ENCODE measurements at regions not wholly inside any gene's neighbourhood (a gene's known extent, or its start where the extent isn't known, plus 50 kb on each side); places are given as distances from the start of the nearest gene placed in this dataset.

DNA sequence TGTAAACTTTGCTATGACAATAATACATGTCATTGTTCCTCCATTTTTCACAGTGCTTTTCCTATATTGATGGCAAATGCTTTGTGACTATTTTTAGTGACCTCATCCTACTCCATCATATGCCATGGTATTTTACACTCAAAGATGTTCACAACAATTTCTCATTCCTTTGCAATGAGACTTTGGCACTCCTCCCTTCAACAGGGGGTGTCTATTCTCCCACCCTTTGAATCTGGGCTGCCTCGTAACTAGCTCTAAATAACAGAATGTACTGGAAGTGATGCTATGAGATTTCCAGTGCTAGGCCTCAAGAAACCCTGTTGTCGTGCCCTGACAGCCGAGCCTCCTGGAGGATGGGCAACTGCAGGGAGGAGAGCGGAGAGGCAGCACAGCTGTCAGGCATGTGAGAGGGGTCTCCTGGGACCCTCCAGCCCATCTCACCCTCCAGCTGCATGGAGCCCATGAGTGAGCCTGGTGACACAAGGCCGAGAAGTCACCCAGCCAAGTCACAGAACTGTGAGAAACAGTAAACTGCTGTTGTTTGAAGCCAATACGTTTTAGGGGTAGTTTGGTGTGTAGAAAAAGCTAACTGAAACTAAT lies 103.1 kb upstream of the APCDD1 start:
- Histone ChIP-seq H3K36me3 (ENCODE audit: insufficient read depth, low read length) (no peaks in the 10 kb centered on the region), H2AFZ (ENCODE audit: low read depth, low read length) (no peak overlapping the region), H3K9me3 (ENCODE audit: low read length) (no peaks in the 10 kb centered on the region), H3K4me3 (ENCODE audit: low read length) (no peak overlapping the region), H3K9me2 (ENCODE audit: insufficient read depth, low read length) (no peaks in the 10 kb centered on the region), H3F3A (ENCODE audit: insufficient read depth, low read length, poor library complexity, severe bottlenecking) (no peaks in the 10 kb centered on the region), H3K4me2 (ENCODE audit: low read length) (no peak overlapping the region), H3K27me3 (ENCODE audit: insufficient read depth, low read depth, low read length) (no peaks in the 10 kb centered on the region), H4K20me1 (ENCODE audit: insufficient read depth) (no peaks in the 10 kb centered on the region), H3K9ac (ENCODE audit: low read length) (no peak overlapping the region), H3K27ac (ENCODE audit: low read length) (no peak overlapping the region), H3K79me2 (replicated peaks; ENCODE audit: insufficient read depth, low read length) (no peaks in the 10 kb centered on the region)
- TF ChIP-seq EP300 (conservative IDR thresholded peaks at IDR 0.05; ENCODE audit: poor library complexity, severe bottlenecking), result no peak
- no peak for TF ChIP-seq RAD21 (conservative IDR thresholded peaks at IDR 0.05)
- no peak for TF ChIP-seq EZH2 (IDR thresholded peaks at IDR 0.05; ENCODE audit: borderline replicate concordance, insufficient read depth, low read length, poor library complexity, severe bottlenecking)
- no peak for TF ChIP-seq POLR2AphosphoS5 (IDR thresholded peaks at IDR 0.05)
- no peak for TF ChIP-seq REST (IDR thresholded peaks at IDR 0.05; ENCODE audit: borderline replicate concordance)
- no peak for TF ChIP-seq TAF1 (IDR thresholded peaks at IDR 0.05; ENCODE audit: low read depth)
- TF ChIP-seq, protein P1, sequence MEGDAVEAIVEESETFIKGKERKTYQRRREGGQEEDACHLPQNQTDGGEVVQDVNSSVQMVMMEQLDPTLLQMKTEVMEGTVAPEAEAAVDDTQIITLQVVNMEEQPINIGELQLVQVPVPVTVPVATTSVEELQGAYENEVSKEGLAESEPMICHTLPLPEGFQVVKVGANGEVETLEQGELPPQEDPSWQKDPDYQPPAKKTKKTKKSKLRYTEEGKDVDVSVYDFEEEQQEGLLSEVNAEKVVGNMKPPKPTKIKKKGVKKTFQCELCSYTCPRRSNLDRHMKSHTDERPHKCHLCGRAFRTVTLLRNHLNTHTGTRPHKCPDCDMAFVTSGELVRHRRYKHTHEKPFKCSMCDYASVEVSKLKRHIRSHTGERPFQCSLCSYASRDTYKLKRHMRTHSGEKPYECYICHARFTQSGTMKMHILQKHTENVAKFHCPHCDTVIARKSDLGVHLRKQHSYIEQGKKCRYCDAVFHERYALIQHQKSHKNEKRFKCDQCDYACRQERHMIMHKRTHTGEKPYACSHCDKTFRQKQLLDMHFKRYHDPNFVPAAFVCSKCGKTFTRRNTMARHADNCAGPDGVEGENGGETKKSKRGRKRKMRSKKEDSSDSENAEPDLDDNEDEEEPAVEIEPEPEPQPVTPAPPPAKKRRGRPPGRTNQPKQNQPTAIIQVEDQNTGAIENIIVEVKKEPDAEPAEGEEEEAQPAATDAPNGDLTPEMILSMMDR (IDR thresholded peaks at IDR 0.05; ENCODE audit: poor library complexity, severe bottlenecking), result no peak
- TF ChIP-seq SMC3 (conservative IDR thresholded peaks at IDR 0.05; ENCODE audit: poor library complexity), result no peak
- TF ChIP-seq MXI1 (conservative IDR thresholded peaks at IDR 0.05; ENCODE audit: poor library complexity, severe bottlenecking), result no peak

- H3K9me3 ChIP-seq (ENCODE audit: low read length), result no peaks in the 10 kb centered on the region
- no peak overlapping the region for H2AFZ ChIP-seq (ENCODE audit: low read depth, low read length)
- H3K9ac ChIP-seq (ENCODE audit: low read length), result no peak overlapping the region
- H3K9me2 ChIP-seq (ENCODE audit: insufficient read depth, low read length), result no peaks in the 10 kb centered on the region
- TF ChIP-seq RAD21 (conservative IDR thresholded peaks at IDR 0.05), result no peak
- no peak for TF ChIP-seq EZH2 (IDR thresholded peaks at IDR 0.05; ENCODE audit: borderline replicate concordance, insufficient read depth, low read length, poor library complexity, severe bottlenecking)
- no peak for TF ChIP-seq REST (IDR thresholded peaks at IDR 0.05; ENCODE audit: borderline replicate concordance)
- no peak for TF ChIP-seq SMC3 (conservative IDR thresholded peaks at IDR 0.05; ENCODE audit: poor library complexity)
- TF ChIP-seq, protein P1 (IDR thresholded peaks at IDR 0.05; ENCODE audit: poor library complexity, severe bottlenecking), result no peak
- no peak for TF ChIP-seq POLR2AphosphoS5 (IDR thresholded peaks at IDR 0.05)
- no peak for TF ChIP-seq EP300 (conservative IDR thresholded peaks at IDR 0.05; ENCODE audit: poor library complexity, severe bottlenecking)
- no peak for TF ChIP-seq TAF1 (IDR thresholded peaks at IDR 0.05; ENCODE audit: low read depth)
- no peak for TF ChIP-seq MXI1 (conservative IDR thresholded peaks at IDR 0.05; ENCODE audit: poor library complexity, severe bottlenecking)
- no peak overlapping the region for H3K27ac ChIP-seq (ENCODE audit: low read length)
- H3K4me2 ChIP-seq (ENCODE audit: low read length), result no peak overlapping the region
- H3K4me3 ChIP-seq (ENCODE audit: low read length), result no peak overlapping the region
- no peaks in the 10 kb centered on the region for H3K36me3 ChIP-seq (ENCODE audit: insufficient read depth, low read length)
- H3K27me3 ChIP-seq (ENCODE audit: insufficient read depth, low read depth, low read length), result no peaks in the 10 kb centered on the region
- H3F3A ChIP-seq (ENCODE audit: insufficient read depth, low read length, poor library complexity, severe bottlenecking), result no peaks in the 10 kb centered on the region
- no peaks in the 10 kb centered on the region for H4K20me1 ChIP-seq (ENCODE audit: insufficient read depth)
- H3K79me2 ChIP-seq (replicated peaks; ENCODE audit: insufficient read depth, low read length), result no peaks in the 10 kb centered on the region
Observed at GRCh38 chr18:10351858-10352257, 102.6 kb upstream of the APCDD1 start.
